HCEC 1CT (cell line): ENCODE measurements at regions not wholly inside any gene's neighbourhood (a gene's known extent, or its start where the extent isn't known, plus 50 kb on each side); places are given as distances from the start of the nearest gene placed in this dataset.
"Not testable (repeated sequence)": the region's sequence is repeated elsewhere in the genome, so short reads cannot be mapped to it uniquely, and the experiment has no call there.

Experiments
- DNase-seq: peaks from one replicate; pipeline ENCODE4 v3.0.0-alpha.2; 2017

GRCh38 chr3:43838877-43839276 is 148.1 kb downstream of the ABHD5 start:
- DNase-seq: no peak

GRCh38 chr3:43843386-43843785 is 152.6 kb downstream of the ABHD5 start:
- no peak for DNase-seq

- DNase-seq: no peak
Measured at GRCh38 chr3:43844757-43845156, 154.0 kb downstream of the ABHD5 start.

GRCh38 chr3:43845553-43845952 is 154.8 kb downstream of the ABHD5 start:
- DNase-seq: not testable (repeated sequence)

GRCh38 chr3:43852066-43852465 is 161.3 kb downstream of the ABHD5 start:
- DNase-seq: peak; percentile 11

- DNase-seq: no peak
Measured at GRCh38 chr3:43854283-43854682, 163.5 kb downstream of the ABHD5 start.

GRCh38 chr3:43854916-43855315 is 164.2 kb downstream of the ABHD5 start:
- no peak for DNase-seq

- DNase-seq: peak; percentile 64
Measured at GRCh38 chr3:43855674-43856299, 165.0 kb downstream of the ABHD5 start.

GRCh38 chr3:43856351-43856750 is 165.6 kb downstream of the ABHD5 start:
- DNase-seq: no peak

- DNase-seq: no peak
Measured at GRCh38 chr3:43856761-43857160, 166.0 kb downstream of the ABHD5 start.

- no peak for DNase-seq
Measured at GRCh38 chr3:43857361-43858293, 166.9 kb downstream of the ABHD5 start.

- no peak for DNase-seq
Measured at GRCh38 chr3:43858294-43858701, 167.6 kb downstream of the ABHD5 start.

- DNase-seq: no peak
Measured at GRCh38 chr3:43859766-43860165, 169.0 kb downstream of the ABHD5 start.

- no peak for DNase-seq
Measured at GRCh38 chr3:43861635-43862034, 170.9 kb downstream of the ABHD5 start.

GRCh38 chr3:43862470-43862869 is 171.7 kb downstream of the ABHD5 start:
- DNase-seq: no peak

GRCh38 chr3:43862992-43863805 is 172.5 kb downstream of the ABHD5 start:
- no peak for DNase-seq

GRCh38 chr3:43863966-43864933 is 173.5 kb downstream of the ABHD5 start:
- no peak for DNase-seq

GRCh38 chr3:43865351-43865750 is 174.6 kb downstream of the ABHD5 start:
- no peak for DNase-seq

GRCh38 chr3:43865887-43866528 is 175.3 kb downstream of the ABHD5 start:
- DNase-seq: no peak

- peak; percentile 57 for DNase-seq
Measured at GRCh38 chr3:43866529-43867353, 176.0 kb downstream of the ABHD5 start.
